GM18508 (cell line): ENCODE measurements at regions not wholly inside any gene's neighbourhood (a gene's known extent, or its start where the extent isn't known, plus 50 kb on each side); places are given as distances from the start of the nearest gene placed in this dataset.

ENCODE experiments used
- ATAC-seq: cut with Tn5 transposase; IDR thresholded peaks from one replicate; pipeline ENCODE4 v1.9.1; 2021; ENCODE audit warnings: moderate number of reproducible peaks; ENCODE audit not compliant: insufficient read depth, unreplicated experiment

DNA sequence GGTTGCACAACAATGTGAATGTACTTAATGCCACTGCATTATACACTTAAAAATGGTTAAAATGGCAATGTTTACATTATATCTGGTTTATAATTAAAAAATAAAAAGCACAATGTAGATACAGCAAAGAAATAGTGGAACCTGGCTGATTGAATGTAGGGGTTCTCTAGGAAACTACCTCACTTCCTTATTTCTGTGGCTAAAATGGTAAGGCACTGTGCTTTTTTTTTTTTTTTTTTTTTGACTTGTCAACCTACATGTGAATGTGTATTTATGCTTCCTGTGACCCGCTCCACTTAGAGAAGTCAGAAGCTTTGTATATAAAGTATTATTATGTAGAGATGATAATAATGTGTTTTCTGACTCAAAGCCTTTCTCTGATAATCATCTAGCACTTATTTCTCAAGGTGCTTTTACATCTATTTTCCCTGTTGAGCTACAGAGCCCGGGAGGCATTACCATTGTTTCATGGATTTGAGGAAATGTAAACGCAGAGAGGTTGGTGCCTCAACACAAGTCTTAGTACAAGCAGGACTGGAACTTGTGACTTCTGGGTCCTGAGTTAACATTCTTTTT lies 55.0 kb downstream of the SOX4 start:
- no peak for ATAC-seq

DNA sequence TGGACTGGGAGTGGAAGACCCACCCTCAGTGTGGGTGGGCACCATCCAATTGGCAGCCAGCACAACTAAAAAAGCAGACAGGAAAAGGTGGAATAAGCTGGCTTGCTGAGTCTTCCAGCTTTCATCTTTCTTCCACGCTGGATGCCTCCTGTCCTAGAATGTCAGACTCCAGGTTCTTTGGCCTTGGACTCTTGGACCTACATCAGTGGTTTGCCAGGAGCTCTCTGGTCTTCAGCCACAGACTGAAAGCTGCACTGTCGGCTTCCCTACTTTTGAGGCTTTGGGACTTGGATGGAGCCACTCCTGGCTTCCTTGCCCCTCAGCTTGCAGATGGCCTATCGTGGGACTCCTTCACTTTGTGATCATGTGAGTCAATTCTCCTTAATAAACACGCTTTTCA lies 59.8 kb downstream of the SOX4 start:
- ATAC-seq = no peak

DNA sequence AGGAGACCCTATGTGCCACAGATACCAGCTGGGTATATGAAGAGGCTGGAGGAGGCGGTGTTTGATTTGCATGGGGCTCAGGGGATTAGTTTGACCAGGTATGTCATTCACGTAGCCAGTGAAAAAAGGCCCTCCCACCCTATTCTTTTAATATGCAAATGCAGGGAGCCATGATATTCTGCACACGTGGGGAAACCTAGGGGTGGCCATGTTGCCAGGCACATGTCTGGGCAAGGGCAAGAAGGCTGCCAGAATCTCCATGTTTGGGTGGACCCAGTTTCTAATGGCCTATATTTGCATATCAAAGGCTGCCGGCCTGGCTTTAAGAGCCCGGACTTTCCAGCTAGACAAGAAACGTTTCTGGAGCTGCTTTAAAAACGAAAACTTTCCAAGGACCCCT lies 60.4 kb downstream of the SOX4 start:
- no peak for ATAC-seq

DNA sequence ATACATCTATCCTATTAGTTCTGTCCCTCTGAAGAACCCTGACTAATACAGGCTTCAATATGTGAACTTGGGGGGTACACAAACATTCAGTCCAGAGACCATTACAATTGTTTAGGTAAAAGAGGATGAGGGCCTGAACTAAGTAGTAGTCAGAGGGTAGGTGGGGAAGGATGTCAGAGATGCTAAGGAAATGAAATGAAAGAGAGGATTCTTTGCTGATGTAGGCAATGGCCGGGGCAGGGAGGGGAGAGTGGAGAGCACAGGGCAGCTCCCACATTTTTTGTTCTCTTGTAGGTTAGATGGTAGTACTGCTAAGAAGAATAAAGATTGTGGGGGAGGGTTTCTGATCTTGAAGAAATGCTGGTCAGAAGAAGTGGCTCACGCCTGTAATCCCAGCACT lies 60.8 kb downstream of the SOX4 start:
- no peak for ATAC-seq

DNA sequence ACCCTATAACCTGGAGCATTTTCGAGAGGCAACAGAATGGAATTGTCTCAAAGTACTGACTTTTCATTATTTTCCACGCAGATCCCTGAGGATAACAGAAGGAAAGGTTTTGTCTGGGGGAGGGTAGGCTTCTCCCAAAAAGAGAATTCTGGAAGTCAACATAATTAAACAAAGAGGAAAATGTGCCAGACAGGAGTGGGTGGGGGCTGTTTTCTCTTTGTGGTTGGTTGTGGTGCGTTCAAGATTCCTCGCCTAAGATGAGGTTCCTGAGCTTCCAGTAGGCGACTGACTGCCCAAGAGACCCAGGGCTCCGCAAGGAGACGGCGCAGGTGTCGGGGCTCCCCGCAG lies 70.4 kb downstream of the SOX4 start:
- ATAC-seq = no peak

DNA sequence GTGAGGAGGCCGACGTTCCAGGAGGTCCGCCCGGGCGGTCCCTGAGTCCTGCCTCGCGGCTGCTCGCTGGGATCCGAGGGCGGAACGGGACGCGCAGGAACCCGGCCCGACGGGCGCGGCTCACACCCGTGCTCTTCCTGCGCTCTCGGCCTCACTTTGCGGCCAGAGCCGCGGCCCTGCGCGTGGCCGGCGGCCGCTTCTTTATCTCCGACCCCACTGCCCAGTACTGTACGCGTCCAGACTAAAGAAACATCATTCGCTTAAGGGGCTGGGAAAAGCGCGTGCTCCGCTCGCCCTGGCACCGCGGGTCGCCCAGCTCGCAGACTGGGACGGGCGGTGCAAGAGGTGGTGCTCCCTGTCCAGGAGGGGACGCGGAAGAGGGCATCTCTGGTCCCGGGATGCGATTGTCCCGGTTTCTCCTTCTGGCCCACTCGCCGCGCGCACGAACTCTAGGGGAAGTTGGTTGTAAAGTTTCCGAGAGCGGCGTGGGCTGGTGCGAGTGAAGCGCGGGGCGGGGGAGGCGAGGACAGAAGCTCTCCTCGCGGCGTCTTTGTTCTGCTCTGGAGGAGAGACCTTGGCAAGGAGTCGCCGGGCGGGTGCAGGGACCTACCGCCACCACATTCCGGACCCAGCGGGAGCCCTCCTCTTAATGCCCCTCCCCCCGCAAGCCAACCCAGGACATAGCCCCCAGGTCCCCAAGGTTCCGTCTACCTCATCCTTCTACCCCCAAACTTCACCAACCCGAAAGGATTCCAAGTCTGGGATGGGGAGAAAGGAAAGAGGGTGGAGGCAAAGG lies 71.0 kb downstream of the SOX4 start:
- ATAC-seq = no peak

DNA sequence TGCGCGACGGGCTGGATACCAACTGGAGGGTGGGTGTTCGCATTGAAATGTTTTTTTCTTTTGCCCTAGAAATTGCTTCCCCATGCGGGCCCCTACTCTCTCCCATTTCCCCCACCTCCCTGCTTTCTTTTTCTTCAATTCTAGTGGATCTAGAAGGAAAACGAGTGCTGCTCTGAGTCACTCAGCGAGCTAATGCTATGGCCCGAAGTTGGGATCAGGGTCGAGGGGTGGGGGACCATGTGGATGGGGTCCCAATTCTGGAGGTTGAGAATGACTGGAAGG lies 71.5 kb downstream of the SOX4 start:
- no peak for ATAC-seq

DNA sequence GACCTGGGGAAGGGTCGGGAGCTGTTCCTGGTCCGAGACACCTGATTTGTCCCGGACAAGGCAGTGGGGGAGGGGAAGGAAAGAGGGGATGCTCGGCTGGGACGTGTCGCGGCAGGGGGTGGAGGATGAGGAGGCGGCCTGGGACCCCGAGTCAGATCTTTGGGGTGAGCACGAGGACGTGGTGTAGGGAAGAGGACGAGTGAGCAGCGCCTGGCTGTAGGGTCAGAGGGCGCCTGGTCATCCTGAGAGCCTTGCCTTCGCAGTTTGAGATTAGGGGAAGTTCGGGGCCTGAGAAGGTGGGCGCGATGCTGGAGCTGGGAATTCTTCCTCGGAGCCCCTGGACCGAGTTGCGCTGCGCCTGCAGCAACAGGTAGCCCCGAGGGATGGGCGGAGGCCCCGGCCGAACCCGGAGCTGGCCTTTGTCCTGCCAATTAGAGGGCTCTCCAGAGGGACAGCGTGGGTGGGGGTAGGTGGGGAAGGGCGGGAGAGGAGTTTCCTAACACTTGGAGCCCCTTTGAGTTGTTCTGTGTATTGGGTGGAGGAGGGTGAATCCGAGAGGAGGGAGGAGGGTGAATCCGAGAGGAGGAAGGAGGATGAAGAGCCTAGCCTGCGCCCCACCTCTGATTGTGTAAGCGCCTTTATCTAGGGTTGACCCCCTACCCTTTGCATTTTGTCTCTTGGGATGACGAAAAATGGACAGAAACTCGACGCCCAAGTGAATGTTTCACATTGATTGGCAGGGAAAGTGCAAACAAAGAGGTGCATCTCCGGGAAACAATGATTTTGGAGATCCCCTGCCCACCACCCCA lies 72.0 kb downstream of the SOX4 start:
- no peak for ATAC-seq

DNA sequence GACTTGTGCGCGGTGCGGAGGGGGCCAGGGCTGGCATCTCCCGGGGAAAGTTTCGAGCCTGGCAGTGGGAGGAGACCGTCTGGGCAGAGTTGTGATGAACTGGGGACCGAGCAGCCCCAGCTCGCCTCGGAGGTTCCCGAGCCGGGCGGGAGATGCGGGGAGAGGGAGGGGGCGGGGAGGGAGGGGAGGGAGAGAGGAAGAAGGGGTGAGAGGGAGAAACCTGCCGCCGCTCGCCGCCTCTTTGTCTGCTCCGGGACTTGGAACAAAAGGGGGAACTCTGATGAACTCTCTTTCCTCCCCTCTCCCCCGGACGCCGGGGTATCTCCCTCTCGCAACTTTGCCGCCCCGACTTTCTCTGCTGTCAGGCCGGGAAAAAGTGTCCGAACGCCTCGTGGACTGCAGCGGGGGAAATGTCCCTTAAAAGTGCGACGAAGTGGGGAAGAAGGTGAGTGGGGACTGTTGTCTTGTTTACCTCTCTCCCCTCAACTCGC lies 72.7 kb downstream of the SOX4 start:
- ATAC-seq = no peak

DNA sequence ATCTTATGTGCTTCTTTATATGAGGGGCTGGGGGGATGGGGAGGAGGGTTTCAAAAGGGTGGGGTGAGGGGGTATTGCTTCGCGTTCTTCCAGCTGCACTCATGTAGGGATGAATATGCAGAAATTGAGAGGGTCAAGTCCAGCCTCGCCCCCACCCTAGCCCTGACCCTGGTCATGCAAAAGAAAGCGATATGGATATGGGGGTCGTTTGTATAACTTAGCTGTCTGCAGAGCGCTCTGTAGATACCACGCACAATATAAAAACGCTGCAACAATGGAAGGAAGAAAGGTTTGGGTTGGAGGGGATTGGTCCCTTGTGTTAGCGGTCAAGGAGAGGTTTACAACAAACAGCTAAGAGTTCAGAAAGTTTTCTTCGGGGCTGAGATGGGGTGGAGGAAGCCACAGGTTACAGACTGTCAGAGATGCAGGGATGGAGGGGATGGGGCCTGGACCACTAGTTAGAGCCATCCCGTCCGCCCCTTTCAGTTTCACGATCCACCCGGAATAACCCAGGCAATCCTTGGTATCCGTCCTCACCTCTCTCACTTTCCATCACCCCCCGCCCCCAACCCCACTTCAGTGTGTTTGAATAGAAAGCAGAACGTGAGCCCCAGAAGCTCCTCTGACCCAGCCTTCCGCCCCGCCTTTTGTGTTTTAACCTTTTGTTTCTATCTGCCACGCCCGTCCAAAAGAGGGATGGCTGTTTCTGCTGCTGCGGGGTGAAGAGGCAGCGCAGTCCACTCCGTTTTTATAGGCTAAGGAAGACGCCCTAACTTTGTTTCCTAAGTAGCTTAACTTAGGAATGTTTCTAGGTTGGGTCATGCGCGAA lies 73.5 kb downstream of the SOX4 start:
- no peak for ATAC-seq

DNA sequence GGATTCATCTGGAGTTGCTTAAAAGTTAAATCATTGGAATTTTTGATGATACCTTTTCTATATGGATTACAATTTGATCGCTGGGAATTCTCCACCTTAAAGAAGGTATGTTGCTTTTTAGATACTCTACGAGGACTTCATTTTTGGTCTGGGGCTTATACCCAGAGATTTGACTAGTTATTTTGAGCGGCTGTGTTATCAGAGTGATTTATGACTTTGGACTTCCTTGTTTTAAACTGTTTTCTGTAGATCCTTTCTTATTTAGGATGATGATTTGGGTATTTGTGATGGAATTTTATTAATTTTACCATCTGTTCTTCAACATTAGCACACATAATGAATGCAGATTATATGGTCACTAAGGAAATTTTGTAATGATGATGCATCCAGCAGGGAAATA lies 75.2 kb downstream of the SOX4 start:
- no peak for ATAC-seq

DNA sequence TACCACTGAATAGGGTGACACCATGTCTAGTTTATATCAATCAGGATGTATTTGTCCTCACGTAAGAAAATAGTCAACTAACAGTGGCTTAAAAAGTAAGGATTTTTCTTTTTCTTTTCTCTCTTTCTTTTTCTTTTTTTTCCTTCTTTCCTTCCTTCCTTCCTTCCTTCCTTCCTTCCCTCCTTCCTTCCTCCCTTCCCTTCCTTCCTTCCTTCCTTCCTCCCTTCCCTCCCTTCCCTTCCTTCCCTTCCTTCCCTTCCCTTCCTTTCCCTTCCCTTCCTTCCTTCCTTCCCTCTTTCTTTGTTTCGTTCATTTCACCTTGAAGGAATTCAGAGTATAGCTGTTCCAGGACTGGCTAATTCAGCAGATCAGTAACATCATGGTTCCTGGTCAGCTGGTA lies 83.2 kb downstream of the SOX4 start:
- no peak for ATAC-seq

DNA sequence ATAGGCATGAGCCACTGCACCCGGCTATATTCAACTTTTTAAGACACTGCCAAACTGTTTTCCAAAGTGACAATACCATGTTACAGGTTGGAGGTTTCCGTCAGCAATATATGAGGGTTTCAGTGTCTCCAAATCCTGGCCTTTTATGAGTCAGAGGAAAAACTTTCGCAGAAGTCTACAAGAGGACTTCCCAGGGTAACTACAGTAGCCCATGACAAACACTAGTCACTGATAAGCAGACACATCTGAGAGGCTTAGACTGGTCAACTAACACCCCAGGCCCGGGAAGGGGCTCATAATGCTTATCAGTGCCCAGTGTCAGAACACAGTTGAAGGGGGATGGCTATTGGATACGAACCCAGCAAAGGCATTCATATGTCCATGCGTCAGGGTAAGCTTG lies 85.4 kb downstream of the SOX4 start:
- no peak for ATAC-seq

DNA sequence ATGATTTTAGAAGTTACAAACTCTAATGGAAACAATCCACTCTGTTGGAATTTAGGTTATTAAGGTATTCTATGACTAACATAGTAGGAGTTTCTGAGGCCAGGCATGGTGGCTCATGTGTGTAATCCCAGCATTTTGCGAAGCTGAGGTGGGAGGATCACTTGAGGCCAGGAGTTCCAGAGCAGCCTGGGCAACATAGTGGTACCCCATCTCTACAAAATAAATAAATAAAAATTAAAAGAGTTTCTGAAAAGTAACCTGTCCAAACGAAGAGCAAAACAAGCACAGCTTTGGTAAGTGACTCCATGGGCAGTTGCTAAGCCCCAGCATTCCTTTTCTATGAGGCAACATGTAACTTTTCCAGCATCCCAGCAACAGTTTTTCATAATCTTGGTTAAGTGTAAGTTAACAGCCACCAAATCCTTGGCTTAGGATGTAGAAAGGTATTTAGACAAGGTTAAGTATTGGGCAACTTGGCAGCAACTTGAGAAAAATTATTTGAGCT lies 86.3 kb downstream of the SOX4 start:
- ATAC-seq = no peak

DNA sequence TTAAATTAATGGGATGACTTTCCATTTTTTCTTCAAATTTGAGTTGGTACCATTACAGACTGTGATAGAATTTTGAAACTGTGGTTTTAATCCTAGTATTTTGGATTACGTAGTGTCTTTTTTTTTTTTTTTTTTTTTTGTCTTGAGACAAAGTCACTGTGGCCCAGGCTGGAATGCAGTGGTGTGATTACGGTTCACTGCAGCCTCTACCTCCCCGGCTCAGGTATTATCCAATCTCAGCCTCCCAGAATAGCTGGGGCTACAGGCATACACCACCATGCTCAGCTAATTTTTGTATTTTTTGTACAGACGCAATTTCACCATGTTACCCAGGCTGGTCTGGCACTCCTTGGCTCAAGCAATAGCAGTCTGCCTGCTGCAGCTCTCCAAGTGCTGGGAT lies 87.1 kb downstream of the SOX4 start:
- no peak for ATAC-seq

DNA sequence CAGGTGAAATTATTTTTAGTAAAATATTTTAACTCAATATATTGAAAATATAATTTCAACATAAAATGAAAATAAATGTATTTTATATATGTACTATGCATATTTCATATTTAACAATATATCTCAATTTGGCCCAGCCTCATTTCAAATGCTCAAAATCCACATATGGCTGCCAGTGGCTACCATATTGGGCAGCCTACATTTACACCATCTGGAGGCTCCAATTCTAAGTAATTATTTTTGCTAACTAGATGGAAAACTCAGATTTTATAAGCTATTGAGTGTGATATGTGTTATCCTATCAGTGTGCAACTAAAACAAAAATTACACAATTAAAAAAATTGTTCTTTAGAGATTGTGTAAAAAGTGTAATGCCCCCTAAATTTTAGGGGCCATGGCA lies 96.9 kb downstream of the SOX4 start:
- no peak for ATAC-seq

DNA sequence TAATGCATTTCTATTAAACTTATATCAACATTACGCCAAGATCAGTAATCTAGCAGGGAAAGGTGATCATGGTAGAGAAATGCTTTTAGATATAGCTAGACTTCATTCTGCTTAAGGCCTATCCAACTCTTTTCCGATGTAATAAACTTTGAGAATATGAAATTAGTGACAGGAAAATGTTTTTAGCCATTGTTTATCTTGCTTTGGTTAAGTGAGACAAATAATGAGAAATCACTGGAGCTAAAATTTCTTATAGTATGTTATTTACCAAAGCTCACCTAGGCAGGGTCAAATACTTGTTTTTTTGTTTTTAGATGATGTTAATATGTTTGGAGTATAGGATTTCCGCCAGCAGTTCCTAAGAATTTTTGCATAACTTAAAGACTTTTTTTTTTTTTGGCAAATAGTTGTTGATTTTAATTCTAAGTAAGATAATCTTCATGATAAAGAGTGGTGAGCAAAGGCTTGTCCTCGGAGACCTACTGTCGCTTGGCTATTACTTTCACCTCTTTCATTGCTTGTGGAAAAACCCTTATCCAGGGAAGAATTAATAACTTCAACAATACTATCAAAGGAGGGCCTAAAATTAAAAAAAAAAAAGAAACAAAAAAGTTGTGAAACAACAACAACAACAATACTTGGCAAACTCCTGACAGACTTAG lies 98.3 kb downstream of the SOX4 start:
- ATAC-seq = no peak

DNA sequence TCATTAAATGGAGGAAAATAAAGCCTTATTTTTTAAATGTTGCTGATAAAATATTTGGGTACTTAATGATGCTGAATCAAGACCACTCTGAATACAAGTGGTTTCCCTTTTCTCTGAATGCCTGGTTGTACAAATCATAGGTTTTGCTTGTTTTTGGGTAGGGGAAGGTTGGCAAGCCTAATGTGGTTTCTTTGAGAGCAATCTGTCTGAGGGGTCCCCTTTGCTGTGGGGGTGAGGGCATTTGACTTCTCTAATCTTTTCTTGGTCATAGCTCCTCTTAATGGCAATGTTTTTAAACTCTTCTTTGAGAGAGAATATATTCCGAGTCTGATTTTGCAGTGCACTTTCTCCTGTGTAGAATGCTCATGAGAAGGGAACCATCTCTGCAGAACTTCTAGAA lies 99.2 kb downstream of the SOX4 start:
- no peak for ATAC-seq

DNA sequence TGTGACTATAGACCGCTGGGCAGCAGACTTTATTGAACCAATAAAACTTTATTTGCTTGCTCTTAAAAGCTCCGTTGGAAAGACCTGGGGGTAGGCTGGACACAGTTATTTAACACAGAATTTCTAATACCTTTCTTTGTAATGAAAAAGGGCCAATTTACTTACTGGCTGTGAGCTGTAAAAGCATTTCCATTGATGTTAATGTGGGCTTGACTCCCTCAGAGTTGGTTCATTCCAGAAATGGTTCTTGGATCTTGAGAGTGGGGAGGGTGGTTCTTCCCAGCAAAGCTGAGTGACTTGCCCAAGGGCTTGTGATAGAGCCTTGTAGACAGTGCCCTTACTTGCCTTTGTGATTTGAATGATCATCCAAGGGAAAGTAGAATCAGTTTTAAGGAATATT lies 100.6 kb downstream of the SOX4 start:
- ATAC-seq = no peak
